Muscle of leg (tissue), 3 donors: ENCODE measurements at regions not wholly inside any gene's neighbourhood (a gene's known extent, or its start where the extent isn't known, plus 50 kb on each side); places are given as distances from the start of the nearest gene placed in this dataset.

Experiments used
- DNase-seq: peaks from one replicate; pipeline ENCODE4 v3.0.0; 2013
- H3K27ac ChIP-seq: one replicate; pipeline ENCODE4 v1.5.1; 2013; ENCODE audit warnings: mild to moderate bottlenecking, low read length, control low read depth
- H3K27me3 ChIP-seq: one replicate; pipeline ENCODE4 v1.6.1; 2013; ENCODE audit warnings: low read length; ENCODE audit not compliant: control insufficient read depth, insufficient read depth
- H3K36me3 ChIP-seq: one replicate; pipeline ENCODE4 v1.6.1; 2013; ENCODE audit warnings: low read length; ENCODE audit not compliant: control insufficient read depth, insufficient read depth
- H3K4me1 ChIP-seq: one replicate; pipeline ENCODE4 v1.6.1; 2013; ENCODE audit warnings: low read length; ENCODE audit not compliant: control insufficient read depth, insufficient read depth
- H3K4me3 ChIP-seq: one replicate; pipeline ENCODE4 v1.5.1; 2013; ENCODE audit warnings: low read length, control low read depth
- H3K9me3 ChIP-seq: replicated peaks from 2 replicates; pipeline ENCODE4 v1.6.1; 2013; ENCODE audit warnings: low read depth, low read length; ENCODE audit not compliant: control insufficient read depth
- WGBS: methylation state at CpG from one replicate; pipeline ENCODE4 v1.1.5; 2013; ENCODE audit warnings: missing lambda C conversion rate; ENCODE audit not compliant: insufficient coverage; 5-methylcytosine and 5-hydroxymethylcytosine counted together

DNA sequence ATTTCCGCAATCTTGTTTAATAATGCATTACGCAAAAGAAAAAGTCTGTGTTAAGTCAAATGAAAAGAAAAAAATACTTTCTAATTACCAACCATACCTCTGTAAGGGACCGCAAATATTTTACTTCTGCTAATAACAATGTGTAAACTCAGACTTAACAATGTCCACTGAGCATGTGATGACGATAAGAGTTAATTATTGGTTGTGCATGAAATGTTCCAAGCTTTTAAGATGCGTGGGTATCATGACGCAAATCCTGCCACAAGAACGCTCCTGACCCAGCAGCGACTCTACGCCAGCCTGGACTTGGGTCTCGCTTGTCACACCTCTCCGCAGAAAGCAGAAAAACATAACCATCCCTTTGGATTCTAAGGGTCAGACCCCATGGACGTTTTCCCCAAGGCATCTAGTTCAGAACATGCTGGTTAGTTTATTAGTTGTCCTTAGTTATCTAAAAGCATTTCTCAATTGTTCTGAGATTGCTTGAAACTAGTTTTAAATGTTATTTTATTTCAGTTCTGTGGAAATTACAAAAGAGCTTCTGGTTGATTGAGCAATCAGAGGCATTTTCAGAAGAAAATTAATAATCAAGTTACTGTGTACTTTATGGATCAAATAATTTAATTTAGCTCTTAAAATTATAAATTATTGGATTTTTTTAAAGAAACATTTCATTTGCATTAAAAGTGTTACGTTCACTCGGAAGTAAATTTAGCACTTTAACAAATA is 779.9 kb upstream of the ARGLU1 start:
- no peaks in the 10 kb centered on the region for H3K9me3 ChIP-seq
- H3K4me3 ChIP-seq, result no peak overlapping the region
- WGBS, result 85% methylated on average over 4 of the region's 14 CpGs
- no peaks in the 10 kb centered on the region for H3K27me3 ChIP-seq
- no peak overlapping the region for H3K27ac ChIP-seq
- no peak for DNase-seq
- no peaks in the 10 kb centered on the region for H3K36me3 ChIP-seq
- H3K4me1 ChIP-seq, result no peaks in the 10 kb centered on the region

DNA sequence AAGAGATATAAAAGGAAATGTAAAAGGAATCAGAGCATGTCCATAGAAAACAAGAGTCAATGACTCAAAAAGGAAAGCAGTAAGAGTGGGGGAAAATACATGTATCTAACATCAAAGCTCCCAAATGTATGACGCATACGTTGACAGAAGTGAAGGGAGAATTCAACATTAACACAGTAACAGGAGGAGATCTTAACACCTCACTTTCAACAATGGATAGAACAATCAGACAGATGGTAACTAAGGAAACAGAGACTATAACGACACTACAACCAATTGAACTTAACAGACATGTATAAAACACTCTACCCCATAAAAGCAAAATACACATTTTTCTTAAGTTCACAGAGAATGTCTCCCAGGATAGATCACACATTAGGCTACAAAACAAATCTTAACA is 774.8 kb upstream of the ARGLU1 start:
- WGBS, result no CpG with 5 or more reads among the region's 3 CpGs
- H3K27me3 ChIP-seq, result no peaks in the 10 kb centered on the region
- H3K4me3 ChIP-seq, result no peak overlapping the region
- no peak overlapping the region for H3K27ac ChIP-seq
- H3K36me3 ChIP-seq, result no peaks in the 10 kb centered on the region
- H3K9me3 ChIP-seq, result no peaks in the 10 kb centered on the region
- H3K4me1 ChIP-seq, result no peaks in the 10 kb centered on the region
- DNase-seq, result no peak

DNA sequence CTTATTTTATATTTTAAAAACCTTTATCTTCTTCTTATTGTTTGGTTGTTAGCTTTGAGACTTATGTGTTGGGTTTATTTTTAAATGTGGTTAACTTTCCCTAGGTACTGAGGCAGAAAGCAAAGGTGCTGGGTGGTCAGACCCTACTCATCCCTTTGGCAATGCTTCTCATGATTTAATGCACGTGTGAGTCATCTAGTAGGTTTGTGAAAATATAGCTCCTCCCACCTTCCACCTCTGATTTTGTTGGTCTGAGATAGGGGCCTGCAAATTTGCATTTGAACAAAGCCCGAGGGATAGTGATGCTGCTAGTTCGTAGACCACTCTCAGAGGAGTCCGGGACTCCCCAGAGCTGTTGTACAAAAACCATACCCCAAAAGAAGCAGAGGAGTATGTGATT is 771.3 kb upstream of the ARGLU1 start:
- no peak for DNase-seq
- Histone ChIP-seq H3K4me3 (no peak overlapping the region), H3K27ac (no peak overlapping the region), H3K4me1 (no peaks in the 10 kb centered on the region), H3K27me3 (no peaks in the 10 kb centered on the region), H3K36me3 (no peaks in the 10 kb centered on the region), H3K9me3 (no peaks in the 10 kb centered on the region)
- whole genome bisulfite sequencing, result no CpG with 5 or more reads among the region's 4 CpGs

DNA sequence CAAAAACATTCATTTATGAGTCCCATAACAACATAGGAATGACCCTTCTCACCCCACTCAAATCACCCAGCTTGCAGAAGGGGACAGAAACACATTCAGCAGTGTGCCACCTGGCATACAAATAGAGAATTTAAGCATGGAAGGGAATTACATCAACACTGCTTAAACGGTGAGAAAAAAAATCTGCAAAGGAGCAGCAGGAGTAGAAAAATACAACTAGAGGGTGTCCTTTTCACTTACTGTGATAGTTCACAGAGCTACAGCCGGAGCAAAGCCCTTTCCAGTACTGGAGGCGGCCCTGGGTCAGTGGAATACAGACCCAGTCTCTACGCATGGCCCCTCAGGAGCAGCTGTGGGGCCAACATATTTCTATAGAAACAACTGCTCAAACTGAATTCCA is 764.3 kb upstream of the ARGLU1 start:
- H3K4me1 ChIP-seq, result no peaks in the 10 kb centered on the region
- H3K27me3 ChIP-seq, result no peaks in the 10 kb centered on the region
- DNase-seq, result no peak
- 37% methylated on average over 3 of the region's 4 CpGs for WGBS
- H3K9me3 ChIP-seq, result no peaks in the 10 kb centered on the region
- no peak overlapping the region for H3K4me3 ChIP-seq
- no peaks in the 10 kb centered on the region for H3K36me3 ChIP-seq
- no peak overlapping the region for H3K27ac ChIP-seq

DNA sequence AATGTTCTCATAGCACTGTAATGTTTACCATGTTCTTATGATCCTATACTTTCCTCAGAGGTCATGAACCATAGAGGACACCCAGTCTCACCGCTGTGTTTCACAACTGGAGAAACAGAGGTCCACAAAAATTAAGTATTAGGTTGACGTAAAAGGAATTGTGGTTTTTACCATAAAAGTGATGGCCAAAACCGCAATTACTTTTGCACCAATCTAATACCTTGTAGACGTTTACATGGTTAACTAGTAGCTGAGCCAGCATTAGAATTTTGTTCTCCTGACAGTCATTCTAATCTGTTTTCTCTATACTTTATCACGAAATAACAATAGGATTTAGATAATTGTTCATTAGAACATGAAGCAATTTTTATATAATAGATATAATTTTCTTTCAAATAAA is 763.4 kb upstream of the ARGLU1 start:
- no peaks in the 10 kb centered on the region for H3K36me3 ChIP-seq
- DNase-seq, result no peak
- WGBS, result no CpG with 5 or more reads among the region's 5 CpGs
- H3K9me3 ChIP-seq, result no peaks in the 10 kb centered on the region
- H3K27me3 ChIP-seq, result no peaks in the 10 kb centered on the region
- no peaks in the 10 kb centered on the region for H3K4me1 ChIP-seq
- no peak overlapping the region for H3K4me3 ChIP-seq
- H3K27ac ChIP-seq, result no peak overlapping the region

DNA sequence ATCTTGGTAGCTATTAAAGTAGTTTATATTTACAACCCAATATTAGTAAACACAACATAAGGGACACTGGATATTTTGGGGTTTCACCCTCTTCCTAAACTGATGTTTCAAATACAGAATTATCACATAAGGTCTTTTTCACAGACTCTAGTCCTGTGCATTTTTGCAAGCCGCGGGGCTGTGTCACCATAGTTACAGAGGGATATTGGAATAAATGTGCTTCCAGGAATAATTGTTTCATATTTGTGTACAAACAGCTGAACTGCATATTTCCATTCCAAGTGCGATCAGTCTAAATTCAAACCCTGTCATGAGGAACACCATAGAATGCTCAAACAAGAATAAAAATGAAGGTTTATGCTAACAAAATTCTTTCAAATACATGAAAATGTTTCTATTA is 762.5 kb upstream of the ARGLU1 start:
- Histone ChIP-seq H3K4me3 (no peak overlapping the region), H3K4me1 (no peaks in the 10 kb centered on the region), H3K36me3 (no peaks in the 10 kb centered on the region), H3K27ac (no peak overlapping the region), H3K27me3 (no peaks in the 10 kb centered on the region), H3K9me3 (no peaks in the 10 kb centered on the region)
- no CpG with 5 or more reads among the region's 3 CpGs for WGBS
- no peak for DNase-seq

DNA sequence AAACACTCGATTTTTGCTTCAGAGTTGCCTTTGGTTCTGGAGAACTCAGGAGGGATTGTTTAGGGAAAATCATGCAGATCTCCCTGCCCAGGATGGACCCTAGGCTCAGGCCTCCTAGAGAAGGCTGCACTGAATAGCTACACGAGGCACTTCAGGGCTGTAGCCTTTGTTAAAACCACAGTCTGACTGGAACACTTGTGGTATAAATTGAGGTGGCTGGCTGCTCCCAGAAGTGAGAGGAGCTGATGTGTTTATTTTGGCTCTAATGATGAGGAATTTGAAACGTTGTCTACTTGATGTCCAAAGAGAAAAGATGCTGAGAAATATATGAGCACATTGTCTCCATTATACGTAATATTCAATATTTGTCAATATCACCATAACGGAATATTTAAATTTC is 762.1 kb upstream of the ARGLU1 start:
- Histone ChIP-seq H3K4me1 (no peaks in the 10 kb centered on the region), H3K36me3 (no peaks in the 10 kb centered on the region), H3K9me3 (no peaks in the 10 kb centered on the region), H3K27ac (no peak overlapping the region), H3K4me3 (no peak overlapping the region), H3K27me3 (no peaks in the 10 kb centered on the region)
- 40% methylated on average over 1 of the region's 5 CpGs for WGBS
- no peak for DNase-seq

DNA sequence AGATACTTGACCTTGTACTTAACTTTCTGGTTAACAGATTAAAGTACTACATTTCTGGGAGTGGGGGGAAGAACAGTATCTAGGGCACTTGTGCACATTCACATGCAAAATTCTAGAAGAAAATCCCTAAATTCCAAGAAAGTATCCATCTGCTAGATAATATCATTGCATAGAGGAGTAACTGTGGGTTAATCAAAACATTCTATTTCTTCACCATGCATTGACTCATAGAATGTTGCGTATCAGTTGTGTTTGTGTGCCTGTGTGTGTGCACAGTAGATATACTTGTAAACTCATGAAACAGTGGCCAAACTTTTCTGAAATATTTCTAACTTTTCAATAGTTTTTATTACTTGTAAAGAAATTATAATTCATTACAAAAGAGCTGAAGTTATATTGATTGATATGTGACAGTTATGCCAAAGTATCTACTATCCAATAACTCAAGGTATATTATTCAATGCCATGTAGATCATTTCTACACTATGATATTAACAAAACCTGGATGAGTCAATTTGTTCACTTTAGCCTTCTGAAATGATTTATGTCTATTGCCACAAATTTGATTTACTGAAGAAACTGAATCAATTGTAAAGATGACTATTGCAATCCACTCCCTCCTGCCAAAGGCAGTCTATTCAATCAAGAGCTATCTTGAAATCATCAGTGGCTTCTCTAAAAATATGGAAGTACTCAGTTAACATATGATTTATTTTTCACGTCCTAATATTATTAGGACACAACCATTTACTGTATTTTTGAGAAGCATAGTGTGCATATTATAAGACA is 756.7 kb upstream of the ARGLU1 start:
- no peak overlapping the region for H3K27ac ChIP-seq
- no CpG with 5 or more reads among the region's 2 CpGs for WGBS
- H3K4me3 ChIP-seq, result no peak overlapping the region
- H3K27me3 ChIP-seq, result no peaks in the 10 kb centered on the region
- H3K4me1 ChIP-seq, result no peaks in the 10 kb centered on the region
- no peaks in the 10 kb centered on the region for H3K9me3 ChIP-seq
- DNase-seq, result no peak
- H3K36me3 ChIP-seq, result no peaks in the 10 kb centered on the region

DNA sequence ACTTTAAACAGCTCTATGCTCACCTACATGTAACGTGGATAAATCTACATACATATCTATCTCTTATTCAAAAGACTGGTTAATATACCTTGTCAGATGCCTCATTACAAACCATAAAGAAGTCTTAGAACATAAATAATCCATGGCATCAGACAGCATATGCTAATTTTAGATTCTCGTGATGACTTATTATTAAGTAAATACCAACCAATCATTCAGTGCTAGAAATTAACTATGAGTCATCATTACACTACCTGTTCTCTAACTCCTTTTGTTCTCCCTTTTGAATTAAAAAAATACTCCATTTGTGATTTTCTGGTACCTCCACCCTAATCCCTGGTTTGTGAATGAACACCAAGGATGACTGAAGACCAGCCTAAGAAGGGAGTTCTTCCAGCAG is 754.3 kb upstream of the ARGLU1 start:
- no peaks in the 10 kb centered on the region for H3K27me3 ChIP-seq
- H3K4me3 ChIP-seq, result no peak overlapping the region
- H3K4me1 ChIP-seq, result no peaks in the 10 kb centered on the region
- H3K27ac ChIP-seq, result no peak overlapping the region
- WGBS, result 83% methylated on average over 1 of the region's 2 CpGs
- H3K36me3 ChIP-seq, result no peaks in the 10 kb centered on the region
- H3K9me3 ChIP-seq, result no peaks in the 10 kb centered on the region
- DNase-seq, result no peak

DNA sequence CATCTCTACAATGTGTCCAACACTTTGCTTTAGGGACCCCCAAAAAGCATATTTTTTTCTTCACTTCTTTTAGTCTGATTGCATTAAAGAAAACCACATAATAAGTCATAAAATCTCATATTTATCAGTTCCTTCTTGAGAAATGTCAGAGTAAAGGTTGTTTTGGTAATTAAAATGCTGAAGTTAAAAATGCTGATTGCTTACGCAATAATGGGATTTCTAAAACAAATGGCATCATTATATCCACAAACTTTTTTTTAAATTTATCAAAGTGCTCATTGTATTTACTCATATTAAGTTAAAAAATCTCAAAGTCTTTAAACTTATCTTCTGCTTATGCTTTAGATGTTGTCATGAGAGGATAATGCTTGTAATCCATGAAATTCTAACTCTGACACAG is 737.2 kb upstream of the ARGLU1 start:
- H3K4me3 ChIP-seq, result no peak overlapping the region
- DNase-seq, result no peak
- WGBS, result no CpG with 5 or more reads among the region's 1 CpG
- no peaks in the 10 kb centered on the region for H3K9me3 ChIP-seq
- H3K27ac ChIP-seq, result no peak overlapping the region
- H3K27me3 ChIP-seq, result no peaks in the 10 kb centered on the region
- H3K36me3 ChIP-seq, result no peaks in the 10 kb centered on the region
- H3K4me1 ChIP-seq, result no peaks in the 10 kb centered on the region
